Right ventricle myocardium inferior (tissue), 1 donor: ENCODE measurements at regions not wholly inside any gene's neighbourhood (a gene's known extent, or its start where the extent isn't known, plus 50 kb on each side); places are given as distances from the start of the nearest gene placed in this dataset.

ENCODE experiments used
- ATAC-seq: fragments of 200-7000 bp; cut with Tn5 transposase; one replicate; pipeline ENCODE4 v1.9.1; 2020; ENCODE audit warnings: mild to moderate bottlenecking, moderate library complexity
- DNase-seq: peaks from one replicate; pipeline ENCODE4 v3.0.0; 2021; ENCODE audit errors: missing footprints
- intact Hi-C: fragments of 100-400 bp; cut with DNase I; formaldehyde crosslinking; loops from one replicate; pipeline ENCODE4 v1.11.0; 2022
- donor health status: DM: no; HTN: yes; CAD: no; lungs with severe emphysema.

DNA sequence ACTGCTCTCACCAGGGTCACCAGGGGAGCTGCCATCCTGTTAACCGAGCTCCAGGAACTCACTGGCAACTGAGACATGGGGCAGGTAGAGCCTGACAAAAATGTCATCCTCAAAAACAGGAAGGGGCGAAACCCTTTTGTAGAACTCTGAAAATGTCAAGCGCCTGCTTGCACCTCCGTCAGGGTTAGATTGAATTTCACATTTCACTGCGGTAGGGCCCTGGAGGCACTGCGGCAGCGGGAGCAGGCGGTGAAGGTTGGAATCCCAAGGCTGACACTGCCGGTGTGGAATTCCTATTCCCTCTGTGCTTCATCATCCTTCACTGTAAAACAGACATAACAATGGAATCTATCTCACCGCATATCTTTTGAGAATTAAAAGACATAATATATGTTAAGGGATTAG is 142.8 kb upstream of the TMCC3 start:
- ATAC-seq (no peak), DNase-seq (no peak)
- intact Hi-C loops: no loop called here

DNA sequence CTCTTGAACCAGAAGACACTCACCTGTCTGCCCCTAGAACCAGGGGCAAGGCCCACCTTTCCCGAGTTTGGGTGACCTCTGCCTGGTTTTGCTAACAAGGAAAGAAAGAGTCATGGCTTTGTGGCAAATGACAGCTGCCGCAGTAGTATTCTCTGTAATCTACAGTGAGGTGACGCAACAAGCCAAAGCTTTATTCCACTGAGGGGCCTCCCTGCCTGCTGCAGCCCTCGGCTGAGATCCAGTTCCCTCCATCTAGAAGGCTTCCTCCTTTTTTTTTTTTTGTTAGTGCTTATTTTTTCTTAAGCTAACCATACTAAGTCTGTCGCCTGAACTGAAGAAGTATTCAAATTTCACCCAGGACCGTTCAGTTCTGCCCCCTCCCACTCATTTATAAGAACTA is 142.3 kb upstream of the TMCC3 start:
- intact Hi-C loops: no loop called here
- DNase-seq (no peak), ATAC-seq (peak; percentile 77)

DNA sequence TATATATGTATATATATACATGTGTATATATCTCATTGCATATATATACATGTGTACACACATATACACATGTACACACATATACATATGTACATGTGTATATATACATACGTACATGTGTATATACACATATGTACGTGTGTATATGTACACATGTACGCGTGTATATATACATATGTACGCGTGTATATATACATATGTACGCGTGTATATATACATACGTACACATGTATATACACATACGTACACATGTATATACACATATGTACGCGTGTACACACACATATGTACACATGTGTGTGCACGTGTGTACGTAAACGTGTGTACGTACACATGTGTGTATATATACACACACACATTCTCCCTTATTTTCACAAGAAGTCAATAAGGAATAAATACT is 141.6 kb upstream of the TMCC3 start:
- intact Hi-C loops: no loop called here
- no peak for ATAC-seq
- DNase-seq: no peak

DNA sequence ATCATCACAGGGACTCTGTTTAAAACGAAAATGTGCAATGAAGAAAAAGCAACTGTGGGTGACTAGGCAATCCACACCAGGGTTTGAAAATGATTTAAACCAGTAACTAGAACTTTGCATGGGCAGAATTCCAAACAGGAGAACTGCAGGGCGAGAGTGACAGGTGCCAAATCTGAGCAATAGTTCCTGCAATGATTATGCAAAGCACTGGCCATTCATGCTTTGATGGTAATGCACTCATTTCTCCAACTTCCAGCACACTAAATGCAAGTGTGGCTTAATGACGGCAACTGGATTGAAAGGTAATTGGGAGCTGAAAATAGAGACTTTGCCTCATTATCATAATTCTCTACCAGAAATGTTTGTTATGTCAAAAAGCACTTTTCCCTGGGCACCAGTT is 140.5 kb upstream of the TMCC3 start:
- ATAC-seq: no peak
- intact Hi-C loops: no loop called here

DNA sequence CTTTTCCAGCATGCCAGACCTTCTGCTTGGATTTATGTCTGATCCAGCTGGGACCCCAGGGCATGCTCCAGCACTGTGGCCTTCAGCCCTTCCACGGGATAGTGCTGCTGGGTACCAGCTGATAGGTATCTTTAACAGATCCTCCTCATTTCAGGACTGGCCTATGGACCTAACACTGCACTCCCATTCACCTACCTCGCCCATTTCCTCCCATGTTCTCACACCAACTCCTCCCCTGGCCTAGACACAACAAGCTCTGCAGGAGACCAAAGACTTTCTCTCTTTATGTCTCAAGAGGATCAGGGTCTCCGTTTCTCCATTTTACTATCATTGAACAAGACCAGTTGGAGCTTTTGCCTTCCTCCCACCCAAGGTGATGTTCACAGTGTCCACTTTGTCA is 140.0 kb upstream of the TMCC3 start:
- DNase-seq: no peak
- no peak for ATAC-seq
- intact Hi-C loops: no loop called here

More for the DNA sequence above, 140.5 kb upstream of the TMCC3 start:
- no peak for DNase-seq

DNA sequence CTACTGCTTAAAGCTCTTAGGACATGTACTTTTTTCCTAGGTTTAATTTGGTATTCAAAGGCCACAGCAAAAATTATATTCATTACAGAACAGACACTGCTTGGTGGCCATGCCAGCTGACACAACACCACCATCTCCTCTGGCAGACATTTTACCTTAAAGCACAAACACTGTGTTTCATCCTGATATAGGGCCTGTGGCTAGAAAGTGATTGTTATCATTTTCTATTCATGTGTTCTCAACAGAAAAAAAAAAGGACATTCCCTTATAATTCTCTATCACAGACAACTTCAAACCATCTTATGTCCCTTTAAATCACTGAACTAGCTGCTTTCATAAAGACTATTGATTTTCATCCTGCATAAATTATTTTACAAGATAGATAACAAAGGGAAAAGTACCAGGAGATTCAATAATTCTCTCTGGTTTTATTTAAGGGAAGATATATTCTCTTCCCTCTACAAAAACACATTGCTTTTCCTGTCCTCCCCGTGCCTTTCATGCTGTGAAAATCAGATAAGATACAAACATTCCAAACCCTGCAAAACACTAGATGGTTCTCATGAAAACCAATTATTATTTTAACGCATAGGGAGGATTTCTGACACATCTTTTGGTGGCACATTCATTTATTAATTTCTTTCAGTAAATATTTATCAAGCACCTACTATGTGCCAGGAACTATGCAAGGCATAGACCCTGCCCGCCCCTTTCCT is 139.3 kb upstream of the TMCC3 start:
- DNase-seq: no peak
- intact Hi-C loops: no loop called here
- ATAC-seq: no peak

DNA sequence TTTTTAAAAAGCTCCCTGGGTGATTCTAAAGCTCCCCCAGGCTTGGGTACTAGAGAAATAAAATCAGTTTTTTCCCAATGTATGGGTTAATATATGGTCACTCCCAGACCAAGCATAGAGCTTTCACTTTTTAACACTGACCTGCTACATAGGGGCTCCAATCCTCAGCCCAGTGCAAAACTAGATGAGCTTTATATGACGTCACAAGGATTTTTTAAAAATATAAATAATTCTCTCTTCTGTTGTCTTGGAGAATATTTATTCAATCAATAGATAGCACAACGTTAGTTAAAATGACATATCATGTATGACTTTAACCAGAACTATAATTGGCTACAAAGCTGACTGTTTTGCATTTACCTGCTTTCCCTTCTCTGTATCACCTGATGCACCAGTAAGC is 137.9 kb upstream of the TMCC3 start:
- DNase-seq: no peak
- intact Hi-C loops: no loop called here
- no peak for ATAC-seq

DNA sequence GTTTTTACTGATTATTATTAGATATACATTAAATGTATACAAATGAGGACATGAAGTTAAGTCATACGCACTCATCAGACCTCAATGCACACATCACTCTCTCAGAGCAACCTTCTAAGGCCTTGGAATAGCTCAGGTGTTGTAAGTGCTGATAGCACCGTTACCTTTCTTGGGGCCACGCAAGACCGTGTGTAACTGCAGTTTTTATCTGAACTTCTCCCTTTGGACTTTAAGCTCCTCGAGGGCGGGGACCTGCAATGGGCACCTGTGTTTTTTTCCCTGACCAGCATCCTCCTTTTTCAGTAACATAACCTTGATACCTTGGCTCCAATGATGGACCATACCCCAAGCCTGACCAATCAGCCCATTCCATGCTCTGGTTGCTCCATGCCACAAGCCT is 136.5 kb upstream of the TMCC3 start:
- no peak for ATAC-seq
- no peak for DNase-seq
- intact Hi-C loops: no loop called here

DNA sequence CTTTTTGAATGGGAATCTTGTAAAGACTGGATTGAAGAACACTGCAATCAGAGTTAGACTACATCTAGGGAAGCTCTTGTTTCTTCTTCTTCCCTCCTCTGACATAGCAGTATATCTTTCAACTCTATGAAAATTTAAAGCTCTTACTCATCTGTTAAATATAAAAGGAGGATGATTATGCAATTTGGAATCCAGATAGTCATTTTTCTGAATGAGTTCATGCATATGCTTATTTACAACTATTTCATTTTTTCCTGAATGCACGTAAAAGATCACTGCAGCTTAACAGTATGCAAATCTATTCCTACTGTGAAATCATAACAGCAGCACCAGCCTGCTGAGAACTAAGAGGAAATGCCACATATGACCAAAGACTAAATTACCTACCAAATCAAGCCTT is 133.5 kb upstream of the TMCC3 start:
- DNase-seq: no peak
- ATAC-seq: no peak
- intact Hi-C loops: no loop called here

DNA sequence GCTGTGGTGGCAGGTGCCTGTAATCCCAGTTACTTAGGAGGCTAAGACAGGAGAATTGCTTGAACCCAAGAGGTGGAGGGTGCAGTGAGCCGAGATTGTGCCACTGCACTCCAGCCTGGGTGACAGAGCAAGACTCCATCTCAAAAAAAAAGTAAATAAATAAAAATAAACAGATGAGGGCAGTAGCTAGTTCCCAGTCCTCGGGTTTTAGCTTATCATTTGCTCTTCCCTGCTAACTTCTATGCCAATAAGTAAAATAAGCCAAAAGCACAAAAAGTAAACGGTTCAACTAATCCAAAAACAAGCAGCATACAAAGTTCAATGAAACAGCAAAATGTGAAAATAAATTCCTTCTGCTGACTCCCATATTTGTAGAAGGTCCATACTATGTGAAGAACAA is 133.0 kb upstream of the TMCC3 start:
- DNase-seq (no peak), ATAC-seq (no peak)
- intact Hi-C loops: no loop called here

DNA sequence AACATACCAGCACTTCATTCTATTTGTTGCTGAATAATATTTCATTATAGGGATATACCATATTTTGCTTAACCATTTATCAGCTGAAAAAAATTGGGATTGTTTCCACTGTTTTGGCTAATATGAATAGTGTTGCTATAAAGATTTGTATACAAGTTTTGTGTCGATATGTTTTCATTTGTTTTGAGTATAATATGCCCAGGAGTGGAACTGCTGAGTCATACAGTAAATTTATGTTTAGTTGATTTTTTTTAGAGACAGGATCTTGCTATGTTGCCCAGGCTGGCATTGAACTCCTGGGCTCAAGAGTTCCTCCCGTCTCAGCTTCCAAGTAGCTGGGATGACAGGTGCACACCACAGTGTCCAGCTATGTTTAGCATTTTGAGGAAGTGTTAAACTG is 131.5 kb upstream of the TMCC3 start:
- intact Hi-C loops: no loop called here
- DNase-seq: no peak
- ATAC-seq: no peak

DNA sequence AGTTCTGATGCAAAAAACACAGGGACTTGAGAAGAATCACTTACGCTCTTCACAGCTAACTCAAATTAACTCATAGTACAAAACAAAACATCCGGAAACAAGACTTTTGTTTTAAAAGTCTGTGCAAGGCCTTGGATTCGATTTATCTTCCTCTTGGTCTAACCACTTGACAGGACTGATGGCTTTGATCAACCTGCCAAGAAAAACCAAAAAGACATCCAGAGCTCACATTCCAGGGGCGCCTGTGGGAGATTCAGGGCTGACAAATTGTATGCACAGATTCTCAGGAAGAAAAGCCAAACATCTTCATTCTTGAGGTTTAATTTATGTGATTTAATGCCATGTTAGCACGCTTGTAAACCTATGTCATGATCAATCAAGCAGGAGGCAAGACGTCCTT is 129.1 kb upstream of the TMCC3 start:
- DNase-seq (no peak), ATAC-seq (no peak)
- intact Hi-C loops: no loop called here

DNA sequence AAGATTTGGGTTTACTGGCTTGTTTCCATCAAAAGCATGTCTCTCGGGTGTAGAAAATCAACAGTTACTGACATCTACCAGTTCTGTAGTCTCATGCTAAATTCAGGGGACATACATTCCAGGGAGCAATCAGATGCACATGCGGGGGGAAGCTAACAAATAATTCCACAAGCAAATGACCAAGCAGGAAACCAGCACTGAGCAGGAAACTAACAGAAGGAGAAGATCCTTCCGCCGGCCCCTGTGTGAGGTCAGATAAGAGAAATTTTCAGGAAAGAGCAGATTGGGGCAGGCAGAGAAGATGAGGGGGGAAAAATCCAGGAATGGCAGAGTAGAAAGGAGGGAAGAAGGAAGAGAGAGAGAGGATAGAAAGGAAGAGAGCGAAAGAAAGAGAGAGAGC is 127.6 kb upstream of the TMCC3 start:
- ATAC-seq (no peak), DNase-seq (no peak)
- intact Hi-C loops: no loop called here

DNA sequence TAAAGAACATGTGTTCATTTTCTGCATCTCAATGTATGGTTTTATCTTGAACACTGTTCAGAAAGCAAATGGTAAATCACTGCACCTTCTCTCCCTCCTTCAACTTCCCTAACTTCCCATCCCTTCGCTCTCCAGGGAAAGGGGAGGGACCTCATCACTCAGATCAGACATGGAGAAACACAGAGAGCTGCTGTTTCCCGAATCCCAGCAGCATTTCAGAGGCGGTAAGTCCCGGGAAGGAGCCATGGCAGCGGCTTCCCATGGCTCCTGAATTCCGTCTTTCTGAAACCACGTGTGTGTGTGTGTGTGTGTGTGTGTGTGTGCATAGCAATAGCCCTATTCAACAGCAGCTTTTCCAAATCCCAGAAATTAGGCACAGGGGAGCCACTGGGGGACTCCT is 125.4 kb upstream of the TMCC3 start:
- intact Hi-C loops: no loop called here
- DNase-seq (no peak), ATAC-seq (no peak)

DNA sequence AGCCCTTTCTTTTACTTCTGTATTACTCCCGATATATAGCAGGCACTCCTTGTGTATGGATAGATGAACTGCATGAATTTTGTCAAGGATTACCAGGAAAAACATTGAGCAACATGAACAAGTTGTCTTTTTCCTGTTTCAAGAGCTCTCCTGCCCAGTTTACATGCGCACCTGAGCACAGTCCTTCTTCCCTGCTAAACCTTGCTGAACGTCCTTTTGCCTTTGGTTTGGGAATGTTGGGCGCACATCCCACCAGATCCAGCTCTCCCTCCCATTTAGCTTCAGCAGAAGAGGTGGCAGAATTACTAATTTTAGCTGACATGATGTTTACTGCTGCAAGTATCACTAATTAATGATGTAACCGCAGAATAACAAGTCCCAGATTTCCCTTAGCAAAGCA is 121.4 kb upstream of the TMCC3 start:
- no peak for DNase-seq
- no peak for ATAC-seq
- intact Hi-C loops: no loop called here

DNA sequence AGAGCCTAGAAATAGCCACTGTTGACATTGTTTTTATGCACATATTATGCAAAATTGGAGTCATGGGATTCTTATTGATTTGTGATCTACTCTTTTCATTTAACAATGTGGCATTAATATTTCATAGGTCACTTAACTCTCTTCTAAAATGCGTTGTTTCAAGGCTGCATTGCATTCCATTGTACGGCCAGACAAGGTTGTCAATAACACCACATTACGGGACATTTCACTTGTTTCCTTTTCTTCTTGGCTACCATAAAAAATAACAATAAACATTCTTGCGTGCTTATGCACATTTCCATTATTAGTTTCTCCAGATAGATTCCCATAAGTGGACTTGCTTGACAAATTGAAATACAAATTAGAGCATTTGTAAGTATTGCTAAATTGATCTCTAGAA is 120.8 kb upstream of the TMCC3 start:
- intact Hi-C loops: no loop called here
- ATAC-seq (no peak), DNase-seq (no peak)

DNA sequence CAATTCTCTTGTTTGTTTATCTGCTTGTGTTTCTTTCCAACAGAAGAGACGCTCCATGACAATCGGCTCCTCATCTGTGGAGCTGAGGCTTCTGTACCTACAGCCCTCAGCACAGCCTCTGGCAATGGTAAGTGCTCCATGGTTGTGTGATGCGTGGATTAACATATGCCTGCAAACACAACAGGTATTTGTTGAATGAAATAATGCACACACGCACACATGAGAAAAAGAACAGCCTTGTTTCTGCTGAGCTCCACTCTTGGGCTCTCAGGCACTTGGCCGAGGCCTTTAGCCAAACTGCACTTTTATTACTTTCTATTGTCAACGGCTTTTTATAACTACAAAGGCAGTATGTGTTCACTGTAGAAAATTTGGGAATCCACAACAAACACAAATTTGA is 120.4 kb upstream of the TMCC3 start:
- DNase-seq (no peak), ATAC-seq (no peak)
- intact Hi-C loops: no loop called here

DNA sequence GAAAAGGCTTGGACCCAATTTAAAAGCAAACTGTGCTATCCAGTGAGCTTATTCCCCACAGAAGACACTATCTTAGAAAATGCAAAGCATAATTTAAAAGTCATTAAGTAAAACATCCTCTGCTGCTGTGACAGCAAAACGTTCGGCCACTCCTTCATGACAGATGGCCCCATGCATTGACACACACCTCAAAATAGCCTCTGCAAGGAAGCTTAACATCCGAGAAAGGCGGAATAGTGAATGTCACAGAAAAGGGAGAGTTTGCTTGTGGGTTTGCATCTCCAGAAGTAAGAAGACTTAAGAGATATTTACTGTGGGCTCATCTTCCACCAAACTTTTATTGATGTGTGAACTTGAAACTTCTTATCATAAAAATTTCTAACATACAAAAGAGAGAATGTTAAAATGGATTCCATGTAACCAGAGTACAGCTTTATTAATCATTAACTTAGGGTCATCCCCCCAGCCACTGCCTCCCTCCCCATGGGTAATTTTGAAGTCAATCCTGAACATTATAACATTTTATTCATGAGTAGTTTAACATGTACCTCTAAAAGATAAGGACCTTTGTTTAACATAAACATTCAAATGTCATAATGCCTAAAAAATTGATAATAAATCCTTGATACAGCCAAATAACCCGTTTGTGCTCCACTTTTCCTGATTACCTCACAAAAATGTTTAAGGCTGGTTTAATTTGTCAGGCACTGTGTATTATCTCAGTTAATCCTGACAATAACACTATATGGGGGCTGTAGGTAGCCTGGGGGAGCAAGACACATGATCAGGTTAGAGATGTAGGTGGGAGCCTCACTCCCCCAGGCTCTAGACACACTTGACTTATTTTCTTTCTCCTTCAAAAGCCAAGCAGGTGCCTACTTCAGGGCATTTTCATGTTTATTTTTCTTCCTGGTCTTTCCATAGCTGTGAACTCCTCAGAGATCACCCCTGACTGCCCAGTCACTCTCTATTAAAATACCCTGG is 119.7 kb upstream of the TMCC3 start:
- no peak for DNase-seq

DNA sequence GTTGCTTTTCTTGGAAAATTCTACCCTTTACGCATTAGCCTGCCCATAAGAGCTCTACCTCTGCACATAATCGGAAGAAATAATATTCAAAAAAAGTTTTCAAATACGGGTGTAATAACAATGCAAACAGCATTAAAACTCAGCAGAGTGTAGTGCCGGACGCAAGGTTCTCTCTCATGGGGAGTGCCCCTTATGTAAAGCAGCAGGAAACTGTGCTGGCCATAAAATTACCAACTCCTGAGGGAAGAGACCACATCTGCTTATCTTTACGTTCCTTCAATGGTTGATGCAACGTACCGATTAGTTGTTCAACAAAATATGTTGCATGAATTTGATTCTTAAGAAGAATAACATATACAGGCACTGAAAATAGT is 118.7 kb upstream of the TMCC3 start:
- intact Hi-C loops: loop anchor here (10.0 kb wide), 1 partner anchor 634 kb away; no protein-coding TSS in a partner anchor
- no peak for DNase-seq
- no peak for ATAC-seq

More for the DNA sequence above, 119.7 kb upstream of the TMCC3 start:
- intact Hi-C loops: loop anchor here (10.0 kb wide), 1 partner anchor 635 kb away; no protein-coding TSS in a partner anchor
- ATAC-seq: no peak

DNA sequence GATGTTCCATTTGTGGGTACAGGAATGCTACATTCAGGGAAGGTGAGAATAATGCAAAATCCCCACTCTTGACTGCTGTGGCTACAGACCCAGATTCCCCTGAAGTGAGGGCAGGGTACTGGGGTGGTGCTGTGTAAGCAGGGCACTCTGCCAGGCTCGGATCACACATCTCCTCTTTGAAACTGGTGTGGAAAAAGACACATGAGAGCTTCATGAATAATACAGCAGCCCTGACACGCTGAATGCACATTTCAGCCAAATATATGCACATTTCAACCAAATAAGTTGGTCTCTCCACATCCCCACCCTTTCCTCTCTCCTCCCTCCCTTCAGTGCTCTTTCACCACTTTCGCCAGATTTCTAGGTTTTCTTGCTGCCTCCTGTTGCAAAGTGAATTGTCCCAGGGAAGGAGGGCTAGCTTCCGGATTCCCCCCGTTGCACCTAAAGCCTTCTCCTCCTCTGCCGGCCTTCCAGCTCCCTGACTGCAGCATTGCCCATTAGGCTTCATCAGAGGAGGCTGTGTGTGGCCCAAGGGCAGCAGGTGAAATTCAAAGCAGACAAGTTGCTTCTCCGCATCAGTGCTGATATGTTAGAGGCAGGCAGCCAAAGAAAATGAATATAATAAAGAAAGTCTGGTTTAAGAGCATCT is 118.2 kb upstream of the TMCC3 start:
- intact Hi-C loops: loop anchor here (10.0 kb wide), 1 partner anchor 634 kb away; no protein-coding TSS in a partner anchor
- no peak for ATAC-seq
- no peak for DNase-seq
